ENCODE measurements at regions not wholly inside any gene's neighbourhood (a gene's known extent, or its start where the extent isn't known, plus 50 kb on each side); places are given as distances from the start of the nearest gene placed in this dataset.

- TF ChIP-seq RXRA (IDR thresholded peaks at IDR 0.05; ENCODE audit: borderline replicate concordance, low read depth): no peak
- WGBS (ENCODE audit: low lambda C conversion rate): 80% methylated on average over 1 of the region's 1 CpG
- H3K4me2 ChIP-seq: no peak overlapping the region
- DNase-seq: no peak
- H3K27ac ChIP-seq (ENCODE audit: low read depth in 2 of 2, low read length in 1 of 2): no peak overlapping the region
- CTCF ChIA-PET: interaction anchor here (0.6 to 1.0 kb wide), 3 partner anchors 43 to 792 kb away, joined by 3 to 4 read pairs (median 3); no protein-coding TSS in a partner anchor
- H3K9ac ChIP-seq: no peak overlapping the region
- H3K27me3 ChIP-seq (ENCODE audit: insufficient read depth): no peaks in the 10 kb centered on the region
- no peaks in the 10 kb centered on the region for H3K4me1 ChIP-seq (ENCODE audit: control insufficient read depth in 1 of 2, insufficient read depth in 2 of 2, low read depth in 1 of 2, low read length in 1 of 2)
- H3K9me2 ChIP-seq: no peaks in the 10 kb centered on the region
- no peaks in the 10 kb centered on the region for H4K20me1 ChIP-seq (ENCODE audit: insufficient read depth)
- POLR2A ChIA-PET: no interaction called here
- no peak overlapping the region for H3K4me3 ChIP-seq (ENCODE audit: low read depth in 2 of 2, low read length in 1 of 2)
- H3K9me3 ChIP-seq: no peaks in the 10 kb centered on the region
- no peaks in the 10 kb centered on the region for H3K36me3 ChIP-seq (replicated peaks in 1 of 2; ENCODE audit: control insufficient read depth in 1 of 2, insufficient read depth in 2 of 2, low read length in 1 of 2)
- H2AFZ ChIP-seq (ENCODE audit: low read depth): no peak overlapping the region
- H3F3A ChIP-seq (replicated peaks; ENCODE audit: insufficient read depth): no peaks in the 10 kb centered on the region
- H3K79me2 ChIP-seq (ENCODE audit: insufficient read depth): no peaks in the 10 kb centered on the region
These were observed 205.1 kb downstream of the SNCAIP start for GRCh38 chr5:122517091-122517490.

GRCh38 chr5:122523776-122524175, 211.7 kb downstream of the SNCAIP start:
- WGBS (ENCODE audit: low lambda C conversion rate): 75% methylated on average over 6 of the region's 6 CpGs
- no peak overlapping the region for H3K4me2 ChIP-seq
- H3K9me2 ChIP-seq: no peaks in the 10 kb centered on the region
- H2AFZ ChIP-seq (ENCODE audit: low read depth): no peak overlapping the region
- no peaks in the 10 kb centered on the region for H3K4me1 ChIP-seq (ENCODE audit: control insufficient read depth in 1 of 2, insufficient read depth in 2 of 2, low read depth in 1 of 2, low read length in 1 of 2)
- H3K9ac ChIP-seq: no peak overlapping the region
- H3F3A ChIP-seq (replicated peaks; ENCODE audit: insufficient read depth): no peaks in the 10 kb centered on the region
- no peak for DNase-seq
- H3K4me3 ChIP-seq (ENCODE audit: low read depth in 2 of 2, low read length in 1 of 2): no peak overlapping the region
- H4K20me1 ChIP-seq (ENCODE audit: insufficient read depth): no peaks in the 10 kb centered on the region
- ChIA-PET CTCF (no interaction called here), POLR2A (no interaction called here)
- TF ChIP-seq TAF1 (IDR thresholded peaks at IDR 0.05; ENCODE audit: borderline replicate concordance, low read depth, low read length) (no peak), RCOR1 (IDR thresholded peaks at IDR 0.05; ENCODE audit: low read length) (no peak), TEAD4 (IDR thresholded peaks at IDR 0.05; ENCODE audit: borderline replicate concordance, insufficient read depth) (no peak), ELF1 (IDR thresholded peaks at IDR 0.05) (no peak), FOSL2 (IDR thresholded peaks at IDR 0.05; ENCODE audit: borderline replicate concordance, low read depth) (no peak)
- no peak overlapping the region for H3K27ac ChIP-seq (ENCODE audit: low read depth in 2 of 2, low read length in 1 of 2)
- no peaks in the 10 kb centered on the region for H3K36me3 ChIP-seq (replicated peaks in 1 of 2; ENCODE audit: control insufficient read depth in 1 of 2, insufficient read depth in 2 of 2, low read length in 1 of 2)
- H3K27me3 ChIP-seq (ENCODE audit: insufficient read depth): no peaks in the 10 kb centered on the region
- H3K9me3 ChIP-seq: no peaks in the 10 kb centered on the region
- no peaks in the 10 kb centered on the region for H3K79me2 ChIP-seq (ENCODE audit: insufficient read depth)

DNA sequence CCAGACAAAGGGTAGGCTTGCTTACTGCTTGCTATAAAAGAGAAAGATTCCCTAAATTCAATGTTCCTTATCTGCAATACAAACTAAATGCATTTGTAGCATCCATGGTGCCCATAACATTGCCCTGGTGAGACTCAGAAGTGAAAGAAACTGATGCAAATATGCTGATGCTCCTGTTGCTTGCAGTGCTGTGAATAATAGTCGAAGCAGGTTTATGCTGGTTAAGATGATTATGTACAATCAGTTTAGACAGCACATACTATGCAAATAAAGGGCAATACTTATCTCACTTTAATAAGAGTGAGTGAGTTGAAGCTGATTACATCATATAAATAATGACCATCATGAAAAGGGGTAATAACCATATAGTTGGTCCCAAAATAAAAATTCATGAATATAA, 215.5 kb downstream of the SNCAIP start:
- WGBS (ENCODE audit: low lambda C conversion rate): 69% methylated on average over 1 of the region's 1 CpG
- Histone ChIP-seq H3K4me2 (no peak overlapping the region), H4K20me1 (ENCODE audit: insufficient read depth) (no peaks in the 10 kb centered on the region), H3K4me1 (ENCODE audit: control insufficient read depth in 1 of 2, insufficient read depth in 2 of 2, low read depth in 1 of 2, low read length in 1 of 2) (no peaks in the 10 kb centered on the region), H2AFZ (ENCODE audit: low read depth) (no peak overlapping the region), H3K9me3 (no peaks in the 10 kb centered on the region), H3K79me2 (ENCODE audit: insufficient read depth) (no peaks in the 10 kb centered on the region), H3F3A (replicated peaks; ENCODE audit: insufficient read depth) (no peaks in the 10 kb centered on the region), H3K27ac (ENCODE audit: low read depth in 2 of 2, low read length in 1 of 2) (no peak overlapping the region), H3K4me3 (ENCODE audit: low read depth in 2 of 2, low read length in 1 of 2) (no peak overlapping the region), H3K9ac (no peak overlapping the region), H3K27me3 (ENCODE audit: insufficient read depth) (no peaks in the 10 kb centered on the region), H3K9me2 (no peaks in the 10 kb centered on the region), H3K36me3 (replicated peaks in 1 of 2; ENCODE audit: control insufficient read depth in 1 of 2, insufficient read depth in 2 of 2, low read length in 1 of 2) (no peaks in the 10 kb centered on the region)
- ChIA-PET CTCF (no interaction called here), POLR2A (no interaction called here)
- no peak for DNase-seq
- TF ChIP-seq EP300 (IDR thresholded peaks at IDR 0.05; ENCODE audit: borderline replicate concordance in 1 of 2, low read depth in 1 of 2, low read length in 1 of 2) (no peak), ZBTB33 (IDR thresholded peaks at IDR 0.05; ENCODE audit: borderline replicate concordance, low read depth) (no peak), FOXJ3 (CRISPR knock-in tag; IDR thresholded peaks at IDR 0.05) (no peak), TAF1 (IDR thresholded peaks at IDR 0.05; ENCODE audit: borderline replicate concordance, low read depth, low read length) (no peak), USF2 (IDR thresholded peaks at IDR 0.05; ENCODE audit: borderline replicate concordance, low read depth, low read length) (no peak), MEF2A (IDR thresholded peaks at IDR 0.05; ENCODE audit: borderline replicate concordance, low read depth) (no peak), SMC3 (IDR thresholded peaks at IDR 0.05; ENCODE audit: low read depth, low read length) (no peak), EZH2phosphoT487 (IDR thresholded peaks at IDR 0.05; ENCODE audit: borderline replicate concordance, low read depth) (no peak), TCF12 (IDR thresholded peaks at IDR 0.05) (no peak), ELF1 (IDR thresholded peaks at IDR 0.05) (no peak)
- TF ChIP-seq, protein P1, sequence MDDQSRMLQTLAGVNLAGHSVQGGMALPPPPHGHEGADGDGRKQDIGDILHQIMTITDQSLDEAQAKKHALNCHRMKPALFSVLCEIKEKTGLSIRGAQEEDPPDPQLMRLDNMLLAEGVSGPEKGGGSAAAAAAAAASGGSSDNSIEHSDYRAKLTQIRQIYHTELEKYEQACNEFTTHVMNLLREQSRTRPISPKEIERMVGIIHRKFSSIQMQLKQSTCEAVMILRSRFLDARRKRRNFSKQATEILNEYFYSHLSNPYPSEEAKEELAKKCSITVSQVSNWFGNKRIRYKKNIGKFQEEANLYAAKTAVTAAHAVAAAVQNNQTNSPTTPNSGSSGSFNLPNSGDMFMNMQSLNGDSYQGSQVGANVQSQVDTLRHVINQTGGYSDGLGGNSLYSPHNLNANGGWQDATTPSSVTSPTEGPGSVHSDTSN (IDR thresholded peaks at IDR 0.05): no peak
- TF ChIP-seq, protein P2, sequence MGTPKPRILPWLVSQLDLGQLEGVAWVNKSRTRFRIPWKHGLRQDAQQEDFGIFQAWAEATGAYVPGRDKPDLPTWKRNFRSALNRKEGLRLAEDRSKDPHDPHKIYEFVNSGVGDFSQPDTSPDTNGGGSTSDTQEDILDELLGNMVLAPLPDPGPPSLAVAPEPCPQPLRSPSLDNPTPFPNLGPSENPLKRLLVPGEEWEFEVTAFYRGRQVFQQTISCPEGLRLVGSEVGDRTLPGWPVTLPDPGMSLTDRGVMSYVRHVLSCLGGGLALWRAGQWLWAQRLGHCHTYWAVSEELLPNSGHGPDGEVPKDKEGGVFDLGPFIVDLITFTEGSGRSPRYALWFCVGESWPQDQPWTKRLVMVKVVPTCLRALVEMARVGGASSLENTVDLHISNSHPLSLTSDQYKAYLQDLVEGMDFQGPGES (IDR thresholded peaks at IDR 0.05; ENCODE audit: low read depth, low read length): no peak
